NCI-H2029 (cell line): ENCODE measurements at regions not wholly inside any gene's neighbourhood (a gene's known extent, or its start where the extent isn't known, plus 50 kb on each side); places are given as distances from the start of the nearest gene placed in this dataset.

Experiments
- DNase-seq: peaks from one replicate; lab custom pipeline; 2025; lab: John Stamatoyannopoulos, UW

GRCh38 chr12:25714198-25714984, 161.3 kb upstream of the LMNTD1 start:
- no peak for DNase-seq

DNA sequence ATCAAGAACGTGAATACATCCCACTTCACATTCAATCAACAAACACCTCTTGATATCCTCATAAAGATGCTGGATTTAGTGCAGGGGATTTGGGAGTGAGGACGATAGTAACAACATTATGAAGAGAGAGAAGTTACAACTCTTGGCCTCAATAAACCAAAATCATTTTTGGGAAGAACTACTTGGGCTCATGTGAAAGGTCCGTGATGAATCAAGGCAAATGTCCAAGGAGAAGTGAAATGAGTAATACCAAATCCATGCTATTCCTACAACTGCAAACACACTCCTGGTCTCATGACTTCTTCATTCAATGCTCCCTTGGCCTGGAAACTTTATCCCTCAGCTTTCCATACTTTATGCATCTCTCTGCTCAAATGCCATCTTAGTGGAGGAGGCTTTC, 162.0 kb upstream of the LMNTD1 start:
- DNase-seq, result no peak

GRCh38 chr12:25716842-25717241, 163.8 kb upstream of the LMNTD1 start:
- DNase-seq, result no peak

- DNase-seq, result no peak
Observed at GRCh38 chr12:25717552-25717951, 164.5 kb upstream of the LMNTD1 start.

DNA sequence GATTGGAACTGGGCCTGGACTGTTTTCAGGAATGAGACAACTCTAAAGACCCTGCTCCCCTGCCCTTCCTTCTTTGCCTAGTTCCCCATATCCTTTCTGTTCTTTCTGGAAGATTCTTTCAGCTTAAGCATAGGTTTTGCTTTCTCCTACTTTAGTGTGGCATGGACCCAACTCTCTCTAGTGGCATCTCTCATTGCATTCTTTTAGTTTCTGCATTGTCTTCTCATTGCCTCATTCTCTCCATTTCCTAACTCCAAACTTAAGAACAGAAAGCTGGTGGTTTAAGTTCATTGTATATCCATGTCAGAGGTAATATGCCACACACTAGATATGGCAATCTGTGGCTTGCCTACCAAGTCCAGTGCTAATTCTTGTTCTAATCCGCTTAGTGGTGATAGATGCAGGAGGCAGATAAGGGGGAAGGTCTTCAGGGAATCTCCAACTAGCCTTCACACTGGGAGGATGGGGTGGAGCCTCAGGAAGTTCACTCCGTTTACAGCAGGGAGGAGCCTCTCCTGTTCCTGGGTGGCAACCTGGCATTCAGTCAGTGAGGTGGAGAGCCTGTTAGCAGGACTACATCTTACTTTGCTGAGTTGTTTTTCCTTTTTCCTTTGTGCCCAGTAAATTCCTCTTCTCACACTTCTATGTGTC, 165.1 kb upstream of the LMNTD1 start:
- DNase-seq, result no peak

- DNase-seq, result no peak
Observed at GRCh38 chr12:25719505-25719904, 166.4 kb upstream of the LMNTD1 start.

DNA sequence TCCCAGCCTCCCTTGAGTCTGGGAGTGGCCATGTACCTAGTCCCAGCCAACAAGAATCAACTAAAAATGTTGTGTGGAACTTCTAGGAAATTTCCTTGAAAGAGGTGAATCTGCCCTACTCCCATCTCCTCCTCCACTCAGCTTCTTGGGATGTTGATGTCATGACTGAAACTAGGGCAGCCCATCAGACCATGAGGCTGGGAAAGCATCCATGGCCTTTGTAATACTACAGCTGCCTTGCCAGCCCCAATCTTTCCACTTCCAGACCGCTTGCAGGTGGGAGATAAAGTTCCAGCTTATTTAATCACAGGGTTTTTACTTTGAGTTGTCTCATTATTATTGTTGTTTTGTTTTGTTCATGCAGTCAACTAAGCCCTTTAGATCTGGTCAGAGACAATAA, 170.3 kb upstream of the LMNTD1 start:
- DNase-seq, result no peak

DNA sequence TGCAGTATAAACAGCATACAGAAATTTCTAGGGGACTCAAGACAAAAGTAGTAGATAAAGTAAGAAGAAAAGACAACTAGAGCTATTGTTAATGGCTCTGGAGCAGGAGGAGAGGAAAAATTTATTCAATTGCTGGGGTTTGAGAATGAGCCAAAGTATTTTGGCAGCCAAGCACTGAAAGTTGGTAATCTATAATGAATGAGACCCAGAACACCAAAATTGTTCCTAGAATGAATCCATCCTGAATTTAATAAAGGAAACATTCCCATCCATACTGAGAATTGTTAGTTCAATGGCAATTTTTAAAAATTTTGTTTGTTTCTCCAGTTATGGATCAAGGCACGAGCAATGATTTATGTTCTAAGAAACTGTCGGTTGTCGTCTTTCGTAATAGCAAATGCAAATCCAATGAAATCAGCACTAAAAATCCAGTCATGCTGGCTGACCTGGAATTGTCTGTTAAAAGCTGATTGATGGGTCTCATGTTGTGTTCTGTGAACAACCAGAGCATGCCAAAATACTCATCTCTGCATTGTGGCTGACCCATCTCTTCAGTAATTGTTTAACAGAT, 170.9 kb upstream of the LMNTD1 start:
- DNase-seq, result no peak

DNA sequence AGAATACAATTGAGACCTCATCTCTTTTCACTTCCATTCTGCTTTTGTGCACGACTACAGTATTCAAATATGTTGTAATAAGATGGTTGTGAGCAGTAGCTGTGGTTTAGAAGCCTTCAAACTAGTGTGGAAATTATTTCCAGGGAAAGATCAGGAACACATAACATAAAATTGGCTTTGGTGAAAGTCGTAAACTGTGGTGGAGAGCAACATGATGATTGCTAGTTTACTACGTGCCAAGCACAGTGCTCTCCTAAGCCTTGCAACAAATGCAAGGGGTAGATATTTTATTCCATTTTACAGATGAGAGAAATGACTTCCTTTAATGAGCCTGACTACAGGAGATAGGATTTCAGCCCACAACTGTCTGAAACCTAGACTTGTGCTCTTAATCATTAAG, 172.4 kb upstream of the LMNTD1 start:
- DNase-seq, result no peak

DNA sequence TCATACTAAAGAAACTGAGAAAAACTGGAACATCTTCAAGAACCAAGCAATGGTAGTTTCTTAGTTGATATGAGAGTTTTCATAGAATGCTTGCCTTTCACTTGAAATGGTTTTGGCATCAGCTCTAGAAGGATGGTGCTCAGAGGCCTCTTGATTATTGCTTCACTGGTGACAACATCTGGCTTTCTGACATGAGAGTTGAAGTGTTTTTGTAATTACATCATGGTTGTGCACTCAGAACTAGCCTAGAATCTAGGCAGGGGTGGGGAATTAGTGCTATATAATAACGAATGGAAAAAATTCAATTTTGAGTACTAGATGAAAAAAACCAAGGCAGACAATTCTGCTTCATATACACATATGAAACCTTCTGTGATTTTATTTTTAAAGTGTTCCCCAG, 172.8 kb upstream of the LMNTD1 start:
- no peak for DNase-seq

GRCh38 chr12:25728056-25728595, 175.0 kb upstream of the LMNTD1 start:
- no peak for DNase-seq

- DNase-seq, result no peak
Observed at GRCh38 chr12:25730489-25731349, 177.6 kb upstream of the LMNTD1 start.

GRCh38 chr12:25733541-25733940, 180.5 kb upstream of the LMNTD1 start:
- no peak for DNase-seq

DNA sequence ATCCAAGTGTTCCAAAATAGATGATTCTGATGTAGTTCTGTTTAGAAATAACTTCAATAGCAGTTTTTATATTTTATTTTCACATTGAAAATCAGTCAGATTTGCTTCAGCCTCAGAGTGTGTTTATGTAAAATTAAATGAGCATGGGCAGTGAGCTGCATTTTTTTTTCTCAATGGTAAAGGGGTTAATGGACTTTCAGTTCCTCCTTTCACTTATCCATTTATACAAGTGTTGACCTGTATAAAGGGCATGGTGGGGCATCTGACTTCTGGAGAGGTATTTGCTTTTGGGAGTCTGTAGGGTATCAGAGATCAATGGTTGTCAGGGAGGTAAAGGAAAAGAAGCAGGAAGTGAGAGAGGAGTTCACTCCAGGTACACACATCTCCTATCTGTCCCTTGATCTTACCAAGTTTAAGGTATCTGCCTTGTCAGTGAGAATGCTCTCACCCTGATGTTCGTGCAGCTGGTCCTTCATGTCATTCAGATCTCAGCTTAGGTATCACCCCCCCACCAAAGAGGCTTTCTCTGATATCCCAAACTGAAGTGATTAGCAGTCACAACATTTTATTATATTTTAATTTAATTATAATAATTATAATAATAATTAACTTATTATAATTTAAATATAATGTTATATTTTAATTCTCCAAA, 181.6 kb upstream of the LMNTD1 start:
- no peak for DNase-seq

DNA sequence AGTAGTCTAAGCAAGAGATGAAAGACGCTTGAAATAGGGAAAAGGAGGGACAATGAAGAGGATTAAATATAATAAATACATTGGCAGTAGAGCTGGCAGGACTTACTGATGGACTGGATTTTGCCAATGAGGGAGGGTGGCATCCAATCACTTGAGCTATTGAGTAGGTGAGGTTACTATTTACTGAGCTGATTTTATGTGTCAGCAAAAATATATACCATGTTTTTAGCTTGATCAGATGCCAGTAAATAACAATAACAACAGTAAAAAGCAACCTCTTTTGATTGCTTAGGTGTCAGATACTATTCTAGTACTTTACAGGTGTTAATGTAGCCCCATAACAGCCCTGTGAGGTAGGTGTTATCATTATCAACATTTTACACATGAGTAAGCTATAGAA, 187.5 kb upstream of the LMNTD1 start:
- DNase-seq, result no peak

- DNase-seq, result no peak
Observed at GRCh38 chr12:25741917-25742316, 188.8 kb upstream of the LMNTD1 start.

- DNase-seq, result no peak
Observed at GRCh38 chr12:25743679-25744215, 190.7 kb upstream of the LMNTD1 start.

DNA sequence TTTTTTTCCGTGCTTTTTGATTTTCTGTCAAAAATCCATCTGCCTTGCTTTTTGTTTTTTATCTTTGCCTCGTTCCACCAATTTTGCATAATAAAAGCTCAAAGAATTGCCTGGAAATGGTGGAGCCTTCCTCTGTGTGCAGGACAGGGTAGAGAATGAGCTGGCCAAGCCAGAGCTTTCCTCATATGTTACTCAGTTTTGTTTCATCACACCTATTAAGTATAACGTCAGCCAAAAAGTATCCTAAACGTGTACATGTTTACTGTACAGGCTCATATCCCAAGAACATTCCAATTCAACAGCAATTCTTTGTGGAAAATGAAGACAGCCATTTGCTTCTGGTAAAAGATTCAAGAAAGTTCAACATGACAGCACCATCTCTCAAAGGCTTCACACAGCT, 191.2 kb upstream of the LMNTD1 start:
- DNase-seq, result no peak

DNA sequence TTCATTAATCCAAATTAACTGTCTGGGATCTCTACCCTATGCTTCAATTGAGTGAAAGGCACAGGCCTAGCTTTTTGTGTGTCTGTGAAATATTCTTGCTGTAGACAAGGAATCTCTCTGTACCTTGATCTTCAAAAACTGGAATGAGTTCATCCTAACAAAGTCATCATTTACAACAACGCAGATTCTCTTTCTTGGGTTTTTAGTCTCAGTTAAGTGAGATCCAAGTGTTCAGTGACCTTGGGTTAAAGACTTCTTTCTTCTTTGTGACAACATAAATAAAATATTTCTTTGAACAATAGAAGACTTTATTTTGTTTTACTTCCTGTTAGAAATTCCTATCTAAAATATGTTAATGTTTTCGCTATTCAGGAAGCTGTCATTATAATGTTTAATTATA, 192.2 kb upstream of the LMNTD1 start:
- no peak for DNase-seq

DNA sequence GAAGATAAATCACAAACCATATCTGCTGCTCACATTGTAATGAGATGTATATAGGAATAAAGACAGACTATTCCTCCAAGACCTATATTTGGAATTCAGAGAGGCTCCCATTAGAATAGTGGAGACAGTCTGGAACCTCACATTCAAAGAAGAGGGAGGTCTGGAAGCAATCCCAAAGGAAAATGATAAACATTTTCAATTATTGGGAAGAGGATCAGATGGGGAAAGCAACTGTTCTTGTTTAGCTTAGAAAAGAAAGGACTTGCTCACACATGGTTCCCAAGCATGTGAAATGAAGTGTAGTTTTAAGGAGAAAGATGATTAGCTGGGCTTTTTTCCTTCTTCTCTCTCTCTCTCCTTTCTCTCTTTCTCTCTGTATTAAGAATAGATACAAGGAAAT, 193.0 kb upstream of the LMNTD1 start:
- no peak for DNase-seq

- no peak for DNase-seq
Observed at GRCh38 chr12:25752710-25753309, 199.7 kb upstream of the LMNTD1 start.
